GM12865 (cell line): ENCODE measurements at regions not wholly inside any gene's neighbourhood (a gene's known extent, or its start where the extent isn't known, plus 50 kb on each side); places are given as distances from the start of the nearest gene placed in this dataset.
"Not testable (repeated sequence)": the region's sequence is repeated elsewhere in the genome, so short reads cannot be mapped to it uniquely, and the experiment has no call there.

ENCODE experiments used
- DNase-seq: peaks from one replicate; pipeline ENCODE4 v3.0.0; 2010; ENCODE audit warnings: low read depth
- H3K4me3 ChIP-seq: 2 replicates; pipeline ENCODE4 v1.5.1; 2011; ENCODE audit warnings: mild to moderate bottlenecking, low read depth, low read length, control low read depth
- CTCF ChIP-seq: IDR thresholded peaks from 2 replicates; pipeline ENCODE4 v1.5.1; 2011; ENCODE audit warnings: low read length, control low read depth, low read depth, inconsistent platforms; ENCODE audit not compliant: insufficient read depth; ENCODE audit errors: missing control alignments

GRCh38 chr4:33837043-33837838 lies 2407.1 kb downstream of the ARAP2 start:
- no peak for TF ChIP-seq CTCF
- H3K4me3 ChIP-seq, result no peak overlapping the region
- no peak for DNase-seq

GRCh38 chr4:33841120-33841519 lies 2403.2 kb downstream of the ARAP2 start:
- TF ChIP-seq CTCF, result no peak
- no peak for DNase-seq
- no peak overlapping the region for H3K4me3 ChIP-seq

GRCh38 chr4:33850371-33850902 lies 2393.9 kb downstream of the ARAP2 start:
- H3K4me3 ChIP-seq, result no peak overlapping the region
- no peak for TF ChIP-seq CTCF
- DNase-seq, result no peak

GRCh38 chr4:33853670-33854069 lies 2390.6 kb downstream of the ARAP2 start:
- H3K4me3 ChIP-seq, DNase-seq: not testable (repeated sequence)

GRCh38 chr4:33864290-33864859 lies 2379.9 kb downstream of the ARAP2 start:
- no peak for DNase-seq
- no peak for TF ChIP-seq CTCF
- no peak overlapping the region for H3K4me3 ChIP-seq

GRCh38 chr4:33873791-33874190 lies 2370.5 kb downstream of the ARAP2 start:
- no peak overlapping the region for H3K4me3 ChIP-seq
- DNase-seq, result no peak
- TF ChIP-seq CTCF, result no peak

- DNase-seq, result no peak
- TF ChIP-seq CTCF, result no peak
- no peak overlapping the region for H3K4me3 ChIP-seq
Observed at GRCh38 chr4:33878710-33879109, 2365.6 kb downstream of the ARAP2 start.
